Adrenal gland (tissue), 9 donors: ENCODE measurements at regions not wholly inside any gene's neighbourhood (a gene's known extent, or its start where the extent isn't known, plus 50 kb on each side); places are given as distances from the start of the nearest gene placed in this dataset.

Experiments
- DNase-seq, 7 donors: peaks; one replicate each; pipeline ENCODE4 v3.0.0-alpha.2; 2019 to 2020
- H3K27ac ChIP-seq, 5 donors: fragments of 200-600 bp; sonication (generic) in 4 of 5; 1 replicate in 3 of 5; 2 replicates in 2 of 5; pipeline versions ENCODE4 v1.5.1 to v1.8.0; 2016 to 2020; ENCODE audit warnings: mild to moderate bottlenecking in 1 of 5
- H3K27me3 ChIP-seq: fragments of 200-600 bp; 2 replicates; pipeline ENCODE4 v1.8.0; 2021
- H3K36me3 ChIP-seq, 2 donors: fragments of 200-600 bp; replicated peaks in 1 of 2; 1 replicate in 1 of 2; 2 replicates in 1 of 2; pipeline versions ENCODE4 v1.5.1 to v1.8.0; 2018 to 2022
- H3K4me1 ChIP-seq, 2 donors: fragments of 200-600 bp; replicated peaks in 1 of 2; 1 replicate in 1 of 2; 2 replicates in 1 of 2; pipeline versions ENCODE4 v1.5.1 to v1.8.0; 2018 to 2021
- H3K4me3 ChIP-seq, 4 donors: fragments of 200-600 bp; sonication (generic) in 3 of 4; one replicate each; pipeline ENCODE4 v1.5.1; 2016 to 2018
- H3K9me3 ChIP-seq, 3 donors: fragments of 200-600 bp; sonication (generic) in 1 of 3; replicated peaks in 1 of 3; 1 replicate in 2 of 3; 2 replicates in 1 of 3; pipeline versions ENCODE4 v1.5.1 to v1.8.0; 2016 to 2021
- POLR2A ChIP-seq, 2 donors: fragments of 450-650 bp; IDR thresholded peaks; one replicate each; pipeline ENCODE4 v1.6.1; 2017; ENCODE audit warnings: antibody characterized with exemption in 2 of 2, mild to moderate bottlenecking in 2 of 2, moderate library complexity in 1 of 2
- WGBS, 4 donors: extraction: QIAGEN DNeasy Blood & Tissue Kit in 2 of 4; methylation state at CpG; one replicate each; pipeline versions ENCODE4 v1.1.5 to v1.1.7; 2013 to 2017; 5-methylcytosine and 5-hydroxymethylcytosine counted together
- intact Hi-C, 2 donors: fragments of 100-400 bp; cut with DNase I; formaldehyde crosslinking; loops; one replicate each; pipeline versions ENCODE4 v1.14.1 to v1.15.0; 2022 to 2023
- TF ChIP-seq, protein P1 (sequence below), 6 experiments: fragments of 450-650 bp in 4 of 6; fragments of 200-600 bp in 2 of 6; sonication (generic) in 1 of 6; IDR thresholded peaks; 1 replicate in 5 of 6; 2 replicates in 1 of 6; pipeline versions ENCODE4 v1.5.1 to v1.8.0; 2016 to 2021; ENCODE audit warnings: antibody characterized with exemption in 6 of 6, mild to moderate bottlenecking in 2 of 6, moderate library complexity in 1 of 6
- donor health status: healthy with polysubstance abuse.
- donor health status: Bipolar disorder and iron deficiency.
- donor health status: DM: yes; HTN: yes; CAD: no.
- donor health status: DM: no; HTN: no; CAD: no.
- donor health status: DM: no; HTN: no; CAD: no.

DNA sequence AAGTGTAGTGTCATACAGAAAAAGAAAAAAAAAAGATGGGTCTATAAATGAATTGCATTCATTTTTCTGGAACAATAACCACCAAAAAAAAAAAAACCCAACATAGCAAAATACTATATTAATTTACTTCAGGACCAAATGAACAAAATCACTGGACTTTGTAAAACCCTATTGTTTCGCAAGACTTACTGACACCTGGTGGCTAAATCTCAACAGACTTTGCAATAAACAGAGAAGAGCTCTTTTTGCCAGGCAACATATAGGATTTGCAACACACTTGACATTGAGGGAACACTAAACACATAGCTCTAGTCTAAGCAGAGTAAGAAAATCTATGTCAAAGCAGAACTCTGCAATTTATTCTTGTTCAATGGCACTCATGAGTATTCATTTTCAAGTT is 990.2 kb downstream of the STPG2 start:
- TF ChIP-seq, protein P1, sequence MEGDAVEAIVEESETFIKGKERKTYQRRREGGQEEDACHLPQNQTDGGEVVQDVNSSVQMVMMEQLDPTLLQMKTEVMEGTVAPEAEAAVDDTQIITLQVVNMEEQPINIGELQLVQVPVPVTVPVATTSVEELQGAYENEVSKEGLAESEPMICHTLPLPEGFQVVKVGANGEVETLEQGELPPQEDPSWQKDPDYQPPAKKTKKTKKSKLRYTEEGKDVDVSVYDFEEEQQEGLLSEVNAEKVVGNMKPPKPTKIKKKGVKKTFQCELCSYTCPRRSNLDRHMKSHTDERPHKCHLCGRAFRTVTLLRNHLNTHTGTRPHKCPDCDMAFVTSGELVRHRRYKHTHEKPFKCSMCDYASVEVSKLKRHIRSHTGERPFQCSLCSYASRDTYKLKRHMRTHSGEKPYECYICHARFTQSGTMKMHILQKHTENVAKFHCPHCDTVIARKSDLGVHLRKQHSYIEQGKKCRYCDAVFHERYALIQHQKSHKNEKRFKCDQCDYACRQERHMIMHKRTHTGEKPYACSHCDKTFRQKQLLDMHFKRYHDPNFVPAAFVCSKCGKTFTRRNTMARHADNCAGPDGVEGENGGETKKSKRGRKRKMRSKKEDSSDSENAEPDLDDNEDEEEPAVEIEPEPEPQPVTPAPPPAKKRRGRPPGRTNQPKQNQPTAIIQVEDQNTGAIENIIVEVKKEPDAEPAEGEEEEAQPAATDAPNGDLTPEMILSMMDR (IDR thresholded peaks at IDR 0.05): no peak
- TF ChIP-seq POLR2A (IDR thresholded peaks at IDR 0.05): no peak
- Histone ChIP-seq H3K4me1 (peaks cover 0 to 3% of the 10 kb centered on the region in 2 donors), H3K9me3 (no peaks in the 10 kb centered on the region), H3K27ac (no peak overlapping the region), H3K36me3 (no peaks in the 10 kb centered on the region), H3K4me3 (no peak overlapping the region), H3K27me3 (no peaks in the 10 kb centered on the region)
- DNase-seq: no peak
- intact Hi-C loops: no loop called here
- WGBS, 4 donors: 89 to 100% (median 94%) methylated on average over 1 of the region's 1 CpG

DNA sequence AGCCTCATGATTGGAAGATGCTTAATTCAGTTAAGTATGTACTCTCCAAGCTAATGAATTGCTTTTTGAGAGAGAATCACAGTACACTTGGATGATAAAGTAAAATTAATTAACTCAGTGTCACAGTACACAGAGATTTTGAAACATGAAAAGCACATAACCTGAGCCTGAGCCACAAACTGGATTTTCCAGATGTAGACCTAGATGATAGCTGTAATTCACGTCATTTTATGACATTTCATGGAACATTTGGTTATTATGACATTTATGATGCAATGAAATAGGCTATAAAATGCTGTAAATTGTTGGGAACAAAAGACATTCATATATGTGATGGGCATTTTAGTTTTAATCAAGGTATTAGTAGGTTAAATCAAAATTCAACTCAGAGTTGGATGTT is 983.7 kb downstream of the STPG2 start:
- intact Hi-C loops: no loop called here
- Histone ChIP-seq H3K27ac (no peak overlapping the region), H3K4me1 (no peaks in the 10 kb centered on the region), H3K9me3 (no peaks in the 10 kb centered on the region), H3K36me3 (no peaks in the 10 kb centered on the region), H3K4me3 (no peak overlapping the region), H3K27me3 (no peaks in the 10 kb centered on the region)
- no peak for DNase-seq
- WGBS, 4 donors: 74 to 85% (median 79%) methylated on average over 1 of the region's 1 CpG
- TF ChIP-seq, protein P1 (IDR thresholded peaks at IDR 0.05): no peak
- TF ChIP-seq POLR2A (IDR thresholded peaks at IDR 0.05): no peak

DNA sequence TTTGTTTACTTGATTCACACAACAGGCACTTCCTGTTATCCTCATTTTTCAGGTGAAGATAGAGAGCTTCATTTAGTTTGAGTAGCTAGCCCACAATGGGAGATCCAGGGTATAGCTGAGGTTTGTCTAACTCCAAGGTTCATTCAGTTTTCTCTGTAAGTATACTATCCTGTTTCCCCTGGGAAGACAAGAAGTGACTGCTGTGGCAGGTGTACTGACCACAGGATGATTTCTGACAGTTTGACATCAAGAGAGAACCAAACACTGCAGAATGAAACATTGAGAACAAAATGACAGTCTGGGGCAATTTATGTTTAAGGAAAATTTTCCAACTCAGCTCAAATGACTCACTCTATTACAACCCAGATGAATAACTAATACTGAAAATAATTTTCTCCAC is 958.0 kb downstream of the STPG2 start:
- H3K9me3 ChIP-seq: no peaks in the 10 kb centered on the region
- H3K36me3 ChIP-seq: no peaks in the 10 kb centered on the region
- H3K4me1 ChIP-seq: no peaks in the 10 kb centered on the region
- TF ChIP-seq POLR2A (IDR thresholded peaks at IDR 0.05): no peak
- TF ChIP-seq, protein P1 (IDR thresholded peaks at IDR 0.05): no peak
- intact Hi-C loops: no loop called here
- H3K27me3 ChIP-seq: no peaks in the 10 kb centered on the region
- H3K4me3 ChIP-seq: no peak overlapping the region
- H3K27ac ChIP-seq: no peak overlapping the region
- DNase-seq: no peak

DNA sequence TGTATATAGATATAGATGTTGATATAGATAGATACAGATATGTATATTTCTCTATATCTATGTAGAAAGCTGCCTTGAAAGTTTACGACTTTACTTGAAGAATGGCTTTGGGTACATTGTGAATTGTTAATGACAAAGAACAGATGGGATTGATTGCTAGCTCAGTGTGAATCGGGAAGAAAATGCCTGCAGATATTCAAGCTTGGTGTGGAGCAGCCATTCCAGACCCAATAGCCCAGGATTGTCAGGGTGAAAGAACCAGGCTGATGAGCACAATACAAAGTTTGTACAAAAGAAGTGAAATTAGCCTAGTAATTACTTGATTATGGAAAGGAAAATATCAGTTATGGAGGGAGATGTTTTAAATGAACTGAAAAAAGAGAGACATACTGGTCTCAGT is 946.2 kb downstream of the STPG2 start:
- no peaks in the 10 kb centered on the region for H3K27me3 ChIP-seq
- H3K36me3 ChIP-seq: no peaks in the 10 kb centered on the region
- H3K9me3 ChIP-seq: peaks cover 0 to 5% (median 0%) of the 10 kb centered on the region in 3 donors
- no peak overlapping the region for H3K27ac ChIP-seq
- no peak overlapping the region for H3K4me3 ChIP-seq
- WGBS, 4 donors: 75 to 87% (median 77%) methylated on average over 2 of the region's 2 CpGs
- TF ChIP-seq POLR2A (IDR thresholded peaks at IDR 0.05): no peak
- TF ChIP-seq, protein P1 (IDR thresholded peaks at IDR 0.05): no peak
- no peak for DNase-seq
- intact Hi-C loops: no loop called here
- no peaks in the 10 kb centered on the region for H3K4me1 ChIP-seq
